GM10248 (cell line): ENCODE measurements at regions not wholly inside any gene's neighbourhood (a gene's known extent, or its start where the extent isn't known, plus 50 kb on each side); places are given as distances from the start of the nearest gene placed in this dataset.
"Not testable (repeated sequence)": the region's sequence is repeated elsewhere in the genome, so short reads cannot be mapped to it uniquely, and the experiment has no call there.

Experiments used
- CTCF ChIA-PET: fragments of 300-600 bp; sonication (Branson Sonifier 250); formaldehyde crosslinking; extraction: SDS; loops from one replicate; lab custom pipeline; 2021; ENCODE audit warnings: antibody characterized with exemption; lab: Yijun Ruan, JAX
- POLR2A ChIA-PET: fragments of 350-650 bp; sonication (Branson Sonifier 250); formaldehyde crosslinking; extraction: SDS; loops from one replicate; lab custom pipeline; 2020; ENCODE audit warnings: antibody characterized with exemption; lab: Yijun Ruan, JAX
- DNase-seq: peaks from one replicate; pipeline ENCODE4 v3.0.0; 2012; ENCODE audit errors: extremely low spot score
- TF ChIP-seq, protein P1 (sequence below): IDR thresholded peaks from 2 replicates; pipeline ENCODE4 v1.5.1; 2012; ENCODE audit warnings: mild to moderate bottlenecking, low read depth; ENCODE audit errors: extremely low read depth, missing control alignments, control extremely low read depth

DNA sequence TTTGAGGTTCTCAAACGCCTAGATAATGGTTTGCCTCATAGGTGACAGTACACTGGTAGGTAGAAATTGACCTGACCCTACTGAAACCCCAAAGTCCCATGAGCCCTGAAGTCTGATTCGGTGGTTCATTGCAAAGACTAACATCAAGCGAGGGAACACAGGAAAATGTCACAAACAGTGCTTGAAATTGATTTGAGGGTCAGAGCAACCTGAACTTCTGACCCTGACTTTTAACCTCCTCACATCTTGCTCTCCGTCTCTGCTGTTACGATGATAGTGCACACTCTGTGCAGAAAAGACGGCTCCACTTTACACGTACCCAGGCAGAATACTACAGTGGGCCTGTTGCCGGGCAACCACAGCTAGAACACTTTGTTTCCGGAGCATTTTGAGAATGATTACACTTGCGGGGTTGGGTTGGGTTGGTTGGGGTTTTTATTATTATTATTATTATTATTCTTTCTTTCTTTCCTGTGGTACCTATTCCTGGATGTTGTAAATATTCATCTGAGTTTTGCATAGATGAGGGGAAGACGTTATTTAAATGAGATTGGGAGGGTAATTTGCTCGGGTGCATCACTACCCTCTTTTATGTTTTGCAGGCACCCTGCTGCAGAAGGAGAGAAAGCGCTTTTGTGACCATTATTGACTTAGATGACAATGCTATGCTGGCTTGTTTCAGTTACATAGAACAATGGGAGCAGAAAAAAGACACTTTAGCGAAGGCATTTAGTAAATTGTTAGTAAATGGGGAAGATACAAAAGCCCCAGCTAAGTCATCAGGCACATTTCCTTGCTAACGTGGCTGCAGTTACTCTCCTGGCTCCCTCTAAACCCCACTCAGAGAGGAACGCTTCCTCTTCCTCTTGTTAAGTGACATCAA, 438.1 kb upstream of the NRP1 start:
- TF ChIP-seq, protein P1, sequence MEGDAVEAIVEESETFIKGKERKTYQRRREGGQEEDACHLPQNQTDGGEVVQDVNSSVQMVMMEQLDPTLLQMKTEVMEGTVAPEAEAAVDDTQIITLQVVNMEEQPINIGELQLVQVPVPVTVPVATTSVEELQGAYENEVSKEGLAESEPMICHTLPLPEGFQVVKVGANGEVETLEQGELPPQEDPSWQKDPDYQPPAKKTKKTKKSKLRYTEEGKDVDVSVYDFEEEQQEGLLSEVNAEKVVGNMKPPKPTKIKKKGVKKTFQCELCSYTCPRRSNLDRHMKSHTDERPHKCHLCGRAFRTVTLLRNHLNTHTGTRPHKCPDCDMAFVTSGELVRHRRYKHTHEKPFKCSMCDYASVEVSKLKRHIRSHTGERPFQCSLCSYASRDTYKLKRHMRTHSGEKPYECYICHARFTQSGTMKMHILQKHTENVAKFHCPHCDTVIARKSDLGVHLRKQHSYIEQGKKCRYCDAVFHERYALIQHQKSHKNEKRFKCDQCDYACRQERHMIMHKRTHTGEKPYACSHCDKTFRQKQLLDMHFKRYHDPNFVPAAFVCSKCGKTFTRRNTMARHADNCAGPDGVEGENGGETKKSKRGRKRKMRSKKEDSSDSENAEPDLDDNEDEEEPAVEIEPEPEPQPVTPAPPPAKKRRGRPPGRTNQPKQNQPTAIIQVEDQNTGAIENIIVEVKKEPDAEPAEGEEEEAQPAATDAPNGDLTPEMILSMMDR, result no peak
- ChIA-PET POLR2A (no interaction called here), CTCF (no interaction called here)
- DNase-seq, result no peak

DNA sequence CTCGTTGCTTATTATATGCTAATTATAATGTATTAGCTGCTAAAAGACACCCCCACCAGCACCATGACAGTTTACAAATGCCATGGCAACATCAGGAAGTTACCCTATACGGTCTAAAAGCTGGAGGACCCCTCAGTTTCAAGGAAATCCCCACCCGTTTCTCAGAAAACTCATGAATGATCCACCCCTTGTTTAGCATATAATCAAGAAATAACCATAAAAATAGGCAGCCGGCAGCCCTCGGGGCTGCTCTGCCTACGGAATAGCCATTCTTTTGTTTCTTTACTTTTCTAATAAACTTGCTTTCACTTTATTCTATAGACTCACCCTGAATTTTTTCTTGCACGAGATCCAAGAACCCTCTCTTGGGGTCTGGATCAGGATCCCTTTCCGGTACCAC, 437.4 kb upstream of the NRP1 start:
- DNase-seq, POLR2A ChIA-PET, CTCF ChIA-PET: not testable (repeated sequence)

DNA sequence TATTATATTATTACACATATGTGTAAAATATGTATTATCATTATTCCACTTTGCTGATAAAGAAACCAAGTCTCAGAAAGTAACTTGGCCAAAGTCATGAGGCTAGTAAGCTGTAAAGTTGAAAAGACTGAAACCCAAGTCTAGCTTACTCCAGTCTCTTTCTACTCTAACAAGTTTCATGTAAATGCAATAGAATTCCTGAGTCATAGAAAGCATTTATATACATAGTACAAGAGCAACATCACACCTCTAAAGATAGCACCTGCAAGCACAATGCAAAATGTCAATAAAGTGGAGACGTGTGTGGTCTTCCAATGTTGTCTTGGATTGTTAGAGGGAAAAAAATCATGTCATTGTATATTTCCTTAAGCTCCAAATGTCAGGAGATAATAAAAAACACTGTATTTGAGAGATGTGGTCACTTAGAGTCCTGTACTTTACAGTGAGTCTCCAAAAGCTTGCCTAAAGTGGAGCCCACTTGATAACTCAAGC, 430.3 kb upstream of the NRP1 start:
- ChIA-PET POLR2A (no interaction called here), CTCF (no interaction called here)
- TF ChIP-seq, protein P1, result no peak

DNA sequence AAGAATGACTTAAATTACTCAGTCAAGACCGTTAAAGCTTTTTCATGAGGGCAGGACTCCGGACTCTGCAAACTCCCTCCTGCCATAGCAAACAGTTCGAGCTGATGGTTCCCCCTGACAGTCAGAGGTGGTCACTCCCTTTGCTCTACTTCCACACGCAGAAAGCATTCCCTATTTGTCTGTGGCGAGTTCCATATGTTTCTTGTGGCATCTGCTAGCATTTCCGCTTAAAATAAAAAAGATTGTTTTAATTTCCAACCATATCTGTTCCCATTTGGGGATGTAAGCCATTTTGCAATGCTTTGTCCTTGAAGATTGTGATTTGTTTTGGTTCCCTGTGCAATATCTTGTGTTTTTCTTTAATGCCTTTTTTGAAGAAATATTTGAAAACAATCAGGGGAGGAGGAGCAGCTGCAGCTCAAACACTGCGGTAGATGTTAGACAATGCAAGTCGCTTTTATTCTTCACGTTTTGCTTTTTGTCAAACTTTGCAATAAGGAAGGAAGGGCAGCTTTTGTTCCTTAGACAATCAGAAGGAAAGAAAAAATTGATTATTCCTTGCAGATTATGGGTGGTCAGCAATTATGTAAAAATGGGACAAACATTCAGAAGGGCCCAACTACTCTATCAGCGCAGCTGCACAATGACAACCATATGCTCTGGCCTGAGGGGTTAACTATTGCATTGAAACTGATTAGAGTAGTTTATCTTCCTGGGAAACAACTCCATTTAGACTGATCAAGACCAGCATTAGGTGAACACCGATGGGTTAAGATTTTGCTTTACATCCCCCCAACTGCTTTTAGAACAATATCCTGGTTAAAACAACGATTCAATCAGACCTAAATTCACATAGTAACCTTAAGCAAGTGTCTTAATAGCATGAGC, 425.8 kb upstream of the NRP1 start:
- CTCF ChIA-PET, result no interaction called here
- TF ChIP-seq, protein P1, result no peak
- POLR2A ChIA-PET, result no interaction called here
- no peak for DNase-seq

More for the DNA sequence above, 430.3 kb upstream of the NRP1 start:
- DNase-seq, result no peak

DNA sequence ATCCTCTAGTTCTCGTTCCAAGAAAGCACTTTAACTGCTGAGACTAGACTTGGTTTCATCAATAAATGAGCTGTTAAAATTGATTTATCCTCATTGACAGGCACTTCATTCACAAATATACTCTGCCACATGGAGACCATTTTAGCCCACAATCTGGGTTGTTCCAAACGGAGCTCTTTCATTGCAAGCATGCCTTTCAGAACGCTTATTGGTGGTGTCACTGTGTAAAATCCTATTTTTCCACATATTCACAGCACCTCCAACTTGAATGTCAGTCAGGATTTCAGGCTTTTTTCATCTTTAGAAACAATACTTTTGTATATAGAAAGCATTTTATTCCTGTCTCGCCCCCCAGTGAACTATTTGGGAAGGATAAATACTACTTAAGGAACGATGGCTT, 424.7 kb upstream of the NRP1 start:
- CTCF ChIA-PET, result interaction anchor here (1.5 kb wide), 1 partner anchor 23 kb away, joined by 6 read pairs; no protein-coding TSS in a partner anchor

DNA sequence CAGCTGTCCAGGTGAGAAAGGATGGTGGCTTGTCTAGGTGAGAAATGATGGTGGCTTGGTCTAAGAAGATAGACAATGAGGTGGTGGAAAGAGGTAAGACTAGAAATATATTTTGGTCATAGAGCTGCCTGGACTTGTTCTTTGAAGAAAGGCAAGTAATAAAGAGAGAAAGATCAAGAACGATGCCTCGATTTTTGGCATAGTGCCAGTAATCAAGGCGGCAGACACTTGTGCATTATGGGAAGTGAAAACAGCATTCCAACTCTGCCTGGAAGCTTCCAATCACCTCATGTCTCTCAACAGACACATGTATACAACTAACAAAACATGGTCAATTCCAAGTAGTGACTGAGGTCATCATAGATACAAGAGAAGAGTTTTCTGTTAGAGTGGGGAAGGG, 423.8 kb upstream of the NRP1 start:
- TF ChIP-seq, protein P1, result no peak
- POLR2A ChIA-PET, result no interaction called here
- no peak for DNase-seq
- CTCF ChIA-PET, result interaction anchor here (1.5 kb wide), 1 partner anchor 24 kb away, joined by 6 read pairs; no protein-coding TSS in a partner anchor

More for the DNA sequence above, 424.7 kb upstream of the NRP1 start:
- no peak for DNase-seq
- TF ChIP-seq, protein P1, result no peak
- POLR2A ChIA-PET, result no interaction called here
